Fibroblast of pulmonary artery (primary cell): ENCODE measurements at regions not wholly inside any gene's neighbourhood (a gene's known extent, or its start where the extent isn't known, plus 50 kb on each side); places are given as distances from the start of the nearest gene placed in this dataset.
A peak's percentile ranks its signal among the peaks of the same experiment; 100 is the strongest.

Experiments used
- DNase-seq: peaks from one replicate; pipeline ENCODE4 v3.0.0-alpha.2; 2010; ENCODE audit warnings: low read depth
- H3K4me3 ChIP-seq: replicated peaks from 2 replicates; pipeline ENCODE4 v1.5.1; 2011; ENCODE audit warnings: low read depth, mild to moderate bottlenecking, control low read depth, low read length, moderate library complexity
- TF ChIP-seq, protein P1 (sequence below): IDR thresholded peaks from 2 replicates; pipeline ENCODE4 v1.5.1; 2011; ENCODE audit warnings: mild to moderate bottlenecking, control low read depth, low read length, inconsistent platforms; ENCODE audit errors: missing control alignments

DNA sequence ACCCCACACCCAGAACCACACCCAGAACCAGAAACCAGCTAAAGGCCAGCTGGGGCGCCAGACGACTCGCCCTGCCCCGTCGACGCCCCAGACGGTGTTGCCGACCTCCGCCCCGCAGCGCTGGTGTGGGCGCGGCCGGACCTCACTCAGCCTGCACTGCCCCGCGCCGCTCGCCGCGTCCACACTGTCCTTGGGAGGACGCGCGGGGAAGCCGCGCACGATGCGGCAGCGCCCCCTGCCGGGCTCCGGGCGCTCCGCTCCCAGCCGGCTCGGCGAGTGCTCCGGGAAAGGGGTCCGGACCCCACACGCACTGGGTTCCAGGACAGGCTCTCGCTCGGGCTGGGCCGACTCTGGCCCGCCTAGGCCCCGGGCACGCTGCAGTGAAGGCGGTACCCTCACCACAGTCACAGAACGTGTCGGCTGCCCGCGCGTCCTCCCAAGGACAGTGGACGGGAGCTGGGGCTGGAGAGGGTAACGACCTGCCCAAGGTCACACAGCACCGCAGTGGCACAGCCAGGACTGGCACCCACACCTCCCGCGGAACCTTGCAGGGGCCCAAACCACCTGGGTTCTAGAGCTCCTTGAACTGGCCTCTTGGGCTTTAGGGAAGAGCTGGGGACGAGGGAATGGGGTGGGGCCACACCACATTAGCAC is 90.2 kb downstream of the DMRTA2 start:
- DNase-seq = peak; percentile 45
- peak overlapping the region; percentile 53 for H3K4me3 ChIP-seq
- TF ChIP-seq, protein P1, sequence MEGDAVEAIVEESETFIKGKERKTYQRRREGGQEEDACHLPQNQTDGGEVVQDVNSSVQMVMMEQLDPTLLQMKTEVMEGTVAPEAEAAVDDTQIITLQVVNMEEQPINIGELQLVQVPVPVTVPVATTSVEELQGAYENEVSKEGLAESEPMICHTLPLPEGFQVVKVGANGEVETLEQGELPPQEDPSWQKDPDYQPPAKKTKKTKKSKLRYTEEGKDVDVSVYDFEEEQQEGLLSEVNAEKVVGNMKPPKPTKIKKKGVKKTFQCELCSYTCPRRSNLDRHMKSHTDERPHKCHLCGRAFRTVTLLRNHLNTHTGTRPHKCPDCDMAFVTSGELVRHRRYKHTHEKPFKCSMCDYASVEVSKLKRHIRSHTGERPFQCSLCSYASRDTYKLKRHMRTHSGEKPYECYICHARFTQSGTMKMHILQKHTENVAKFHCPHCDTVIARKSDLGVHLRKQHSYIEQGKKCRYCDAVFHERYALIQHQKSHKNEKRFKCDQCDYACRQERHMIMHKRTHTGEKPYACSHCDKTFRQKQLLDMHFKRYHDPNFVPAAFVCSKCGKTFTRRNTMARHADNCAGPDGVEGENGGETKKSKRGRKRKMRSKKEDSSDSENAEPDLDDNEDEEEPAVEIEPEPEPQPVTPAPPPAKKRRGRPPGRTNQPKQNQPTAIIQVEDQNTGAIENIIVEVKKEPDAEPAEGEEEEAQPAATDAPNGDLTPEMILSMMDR = peak; percentile 34

DNA sequence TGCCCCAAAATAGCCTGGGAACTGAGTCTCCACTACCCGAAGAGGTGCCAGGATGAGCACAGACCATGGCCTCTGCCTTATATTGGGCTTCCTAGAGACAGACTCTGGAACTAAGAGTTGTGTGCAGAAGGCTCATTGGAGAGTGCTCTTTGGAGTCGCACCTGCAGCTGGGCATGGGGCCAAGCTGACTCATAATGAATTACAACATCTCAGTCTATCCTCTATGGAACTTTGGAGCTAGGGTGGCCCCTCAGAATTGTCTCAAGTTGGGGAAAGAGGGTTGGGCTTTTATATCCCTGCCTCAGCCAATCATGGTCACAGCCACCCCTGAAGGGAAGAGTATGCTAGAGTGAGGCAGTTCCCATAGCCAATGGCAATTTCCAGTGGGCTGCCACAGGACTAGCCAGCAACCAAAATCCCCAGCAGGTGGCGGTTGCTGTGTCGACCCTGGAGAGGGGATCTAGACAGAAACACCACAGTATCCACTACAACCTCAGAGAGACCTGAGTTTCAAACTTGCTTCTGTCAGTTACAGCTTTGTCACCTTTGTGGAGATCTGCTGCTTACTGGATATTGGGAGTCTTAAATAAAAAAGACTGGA is 93.8 kb downstream of the DMRTA2 start:
- no peak overlapping the region for H3K4me3 ChIP-seq
- DNase-seq = no peak
- TF ChIP-seq, protein P1 = no peak

DNA sequence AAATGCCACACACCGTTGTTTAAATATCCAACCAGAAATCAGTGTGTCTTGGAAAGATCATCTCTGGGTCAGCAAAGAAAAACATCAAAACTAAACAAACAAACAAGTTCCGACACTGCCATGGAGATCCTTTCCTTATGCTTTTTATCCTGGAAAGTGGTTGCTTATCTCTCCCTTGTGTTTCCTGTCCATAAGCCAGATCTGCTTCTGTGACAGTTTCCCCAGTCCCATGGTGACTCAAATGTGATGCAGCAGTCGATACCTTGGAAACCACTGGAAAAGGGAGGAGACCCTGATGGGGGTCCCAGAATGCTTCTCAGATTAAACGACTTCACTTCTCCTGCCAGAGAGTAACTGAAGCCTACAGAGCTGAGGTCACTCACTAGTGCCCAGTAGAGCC is 94.7 kb downstream of the DMRTA2 start:
- TF ChIP-seq, protein P1 = no peak
- DNase-seq = no peak
- no peak overlapping the region for H3K4me3 ChIP-seq

DNA sequence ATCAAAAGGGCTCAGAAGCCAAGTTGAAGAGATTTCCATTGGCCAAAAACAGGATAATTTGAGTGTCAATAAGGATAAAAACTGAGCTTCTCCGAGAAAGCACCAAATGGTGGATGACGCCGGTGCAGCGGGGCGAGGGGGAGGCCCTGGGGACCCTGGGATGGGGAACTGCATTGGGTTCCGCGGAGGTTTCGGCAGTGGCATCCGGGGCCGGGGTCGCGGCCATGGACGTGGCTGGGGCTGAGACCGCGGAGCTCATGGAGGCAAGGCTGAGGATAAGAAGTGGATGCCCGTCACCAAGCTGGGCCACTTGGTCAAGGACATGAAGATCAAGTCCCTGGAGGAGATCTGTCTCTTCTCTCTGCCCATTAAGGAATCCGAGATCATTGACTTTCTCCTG is 97.2 kb downstream of the DMRTA2 start:
- TF ChIP-seq, protein P1 = no peak
- H3K4me3 ChIP-seq = no peak overlapping the region
- no peak for DNase-seq

DNA sequence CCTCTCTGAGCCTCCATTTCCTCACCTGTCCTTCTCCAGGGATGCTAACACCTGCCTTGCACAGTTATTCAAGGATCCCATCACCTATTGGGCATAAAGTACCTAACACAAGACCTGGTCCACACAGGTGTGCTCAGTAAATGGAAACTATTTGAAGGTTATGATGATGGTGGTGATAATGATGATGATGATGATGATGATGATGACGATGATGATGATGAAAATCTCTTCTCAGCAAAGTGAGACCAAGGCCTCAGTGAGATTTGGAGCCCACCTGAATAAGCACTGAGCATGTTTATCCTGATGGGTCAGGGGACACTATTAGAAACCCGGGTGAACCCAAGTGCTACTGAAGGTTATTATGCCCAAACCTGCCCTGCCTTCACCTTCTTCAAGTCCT is 100.7 kb downstream of the DMRTA2 start:
- no peak overlapping the region for H3K4me3 ChIP-seq
- no peak for DNase-seq
- TF ChIP-seq, protein P1 = no peak

DNA sequence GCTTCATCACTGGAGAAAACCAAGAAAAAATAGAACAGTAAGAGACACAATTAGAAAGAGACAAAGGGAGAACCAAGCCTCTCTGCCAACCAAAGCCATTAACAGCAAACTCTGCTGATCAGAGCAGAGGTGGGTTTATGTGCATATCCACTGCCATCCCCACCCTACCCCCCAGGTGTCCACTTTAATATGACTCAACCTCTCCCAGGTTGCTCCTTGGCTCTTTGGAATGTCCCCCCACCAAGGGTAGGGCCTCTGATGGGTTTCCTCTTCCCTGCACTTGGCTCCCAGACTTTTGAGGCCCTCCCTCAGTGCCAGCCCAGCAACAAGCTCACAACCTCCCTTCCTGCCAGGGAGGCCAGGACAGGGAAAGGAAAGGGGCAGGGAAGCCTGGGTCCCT is 104.8 kb downstream of the DMRTA2 start:
- H3K4me3 ChIP-seq = no peak overlapping the region
- TF ChIP-seq, protein P1 = no peak
- no peak for DNase-seq

DNA sequence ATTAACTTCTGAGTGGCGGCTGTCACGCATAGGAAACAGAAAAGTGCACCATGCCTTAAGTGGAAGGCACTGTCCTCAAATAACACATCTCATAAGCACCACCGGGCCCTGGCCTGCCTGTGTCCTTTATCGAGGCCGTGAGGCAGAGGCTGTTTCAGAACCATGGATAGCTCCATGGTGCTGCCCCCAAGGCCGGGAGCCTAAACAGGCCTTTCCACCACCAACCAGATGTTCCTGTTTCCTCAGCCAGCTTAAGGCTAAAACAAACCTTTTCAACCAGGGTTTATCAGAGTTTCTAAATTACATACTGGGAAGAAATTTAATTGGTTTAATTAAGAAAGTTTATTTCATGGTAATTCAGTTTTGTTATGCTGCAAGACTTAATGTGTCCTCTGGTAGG is 114.4 kb downstream of the DMRTA2 start:
- peak; percentile 46 for DNase-seq
- TF ChIP-seq, protein P1 = no peak

More for the DNA sequence above, 114.4 kb downstream of the DMRTA2 start:
- no peak overlapping the region for H3K4me3 ChIP-seq
